ENCODE measurements at regions not wholly inside any gene's neighbourhood (a gene's known extent, or its start where the extent isn't known, plus 50 kb on each side); places are given as distances from the start of the nearest gene placed in this dataset.

- DNase-seq (ENCODE audit: low read depth in 3 of 3), result no peak
These were observed 392.2 kb downstream of the C6orf118 start for GRCh38 chr6:164917211-164917610.

- no peak for DNase-seq (ENCODE audit: low read depth in 3 of 3)
These were observed 393.3 kb downstream of the C6orf118 start for GRCh38 chr6:164916087-164916486.

GRCh38 chr6:164911873-164912580 is 397.4 kb downstream of the C6orf118 start:
- no peak for DNase-seq (ENCODE audit: low read depth in 3 of 3)

- DNase-seq (ENCODE audit: low read depth in 3 of 3), result no peak
These were observed 398.3 kb downstream of the C6orf118 start for GRCh38 chr6:164911151-164911550.

GRCh38 chr6:164906766-164907165 is 402.6 kb downstream of the C6orf118 start:
- no peak for DNase-seq (ENCODE audit: low read depth in 3 of 3)

- DNase-seq (ENCODE audit: low read depth in 3 of 3), result no peak
These were observed 404.1 kb downstream of the C6orf118 start for GRCh38 chr6:164905311-164905710.

GRCh38 chr6:164898412-164898811 is 411.0 kb downstream of the C6orf118 start:
- no peak for DNase-seq (ENCODE audit: low read depth in 3 of 3)

GRCh38 chr6:164897523-164898235 is 411.7 kb downstream of the C6orf118 start:
- DNase-seq (ENCODE audit: low read depth in 3 of 3), result no peak

- DNase-seq (ENCODE audit: low read depth in 3 of 3), result no peak
These were observed 419.4 kb downstream of the C6orf118 start for GRCh38 chr6:164889980-164890379.

- no peak for DNase-seq (ENCODE audit: low read depth in 3 of 3)
These were observed 421.7 kb downstream of the C6orf118 start for GRCh38 chr6:164887660-164888059.

- DNase-seq (ENCODE audit: low read depth in 3 of 3), result no peak
These were observed 427.2 kb downstream of the C6orf118 start for GRCh38 chr6:164882236-164882635.

GRCh38 chr6:164871783-164872182 is 437.6 kb downstream of the C6orf118 start:
- DNase-seq (ENCODE audit: low read depth in 3 of 3), result no peak

GRCh38 chr6:164870164-164870563 is 439.2 kb downstream of the C6orf118 start:
- no peak for DNase-seq (ENCODE audit: low read depth in 3 of 3)

GRCh38 chr6:164861967-164862366 is 447.4 kb downstream of the C6orf118 start:
- DNase-seq (ENCODE audit: low read depth in 3 of 3), result no peak

- DNase-seq (ENCODE audit: low read depth in 3 of 3), result no peak
These were observed 449.6 kb downstream of the C6orf118 start for GRCh38 chr6:164859816-164860215.

- DNase-seq (ENCODE audit: low read depth in 3 of 3), result no peak
These were observed 453.3 kb downstream of the C6orf118 start for GRCh38 chr6:164856138-164856537.

- DNase-seq (ENCODE audit: low read depth in 3 of 3), result no peak
These were observed 454.1 kb downstream of the C6orf118 start for GRCh38 chr6:164855281-164855680.

- no peak for DNase-seq (ENCODE audit: low read depth in 3 of 3)
These were observed 454.9 kb downstream of the C6orf118 start for GRCh38 chr6:164854526-164854925.

- DNase-seq (ENCODE audit: low read depth in 3 of 3), result no peak
These were observed 463.6 kb downstream of the C6orf118 start for GRCh38 chr6:164845773-164846172.

GRCh38 chr6:164842085-164842484 is 467.3 kb downstream of the C6orf118 start:
- DNase-seq (ENCODE audit: low read depth in 3 of 3), result no peak

GRCh38 chr6:164838068-164838615 is 471.3 kb downstream of the C6orf118 start:
- no peak for DNase-seq (ENCODE audit: low read depth in 3 of 3)

- no peak for DNase-seq (ENCODE audit: low read depth in 3 of 3)
These were observed 472.9 kb downstream of the C6orf118 start for GRCh38 chr6:164836486-164836885.

- DNase-seq (ENCODE audit: low read depth in 3 of 3), result no peak
These were observed 477.0 kb downstream of the C6orf118 start for GRCh38 chr6:164832410-164832809.
